Activated B cell treated with CpG ODN at 0.5 μM for 24 hours (primary cell): ENCODE measurements at regions not wholly inside any gene's neighbourhood (a gene's known extent, or its start where the extent isn't known, plus 50 kb on each side); places are given as distances from the start of the nearest gene placed in this dataset.
"Not testable (repeated sequence)": the region's sequence is repeated elsewhere in the genome, so short reads cannot be mapped to it uniquely, and the experiment has no call there.

ENCODE experiments used
- ATAC-seq: fragments of 200-7000 bp; cut with Tn5 transposase; one replicate; pipeline ENCODE4 v1.10.0; 2021; ENCODE audit warnings: low read depth, mild to moderate bottlenecking, moderate library complexity
- CTCF ChIA-PET: fragments of 350-600 bp; sonication (Branson Sonifier 250); formaldehyde crosslinking; loops from one replicate; lab custom pipeline; 2021; ENCODE audit warnings: antibody characterized with exemption; lab: Charles Lee
- POLR2A ChIA-PET: fragments of 350-600 bp; sonication (Branson Sonifier 250); formaldehyde crosslinking; loops from one replicate; lab custom pipeline; 2021; ENCODE audit warnings: antibody characterized with exemption; lab: Charles Lee
- DNase-seq: peaks from one replicate; pipeline ENCODE4 v3.0.0; 2022
- H3K27ac Mint-ChIP-seq: one replicate; pipeline ENCODE4 v1.8.0; 2020; ENCODE audit warnings: mixed read lengths
- H3K27me3 Mint-ChIP-seq: one replicate; pipeline ENCODE4 v1.8.0; 2021; ENCODE audit warnings: mixed read lengths
- H3K36me3 Mint-ChIP-seq: one replicate; pipeline ENCODE4 v1.8.0; 2021; ENCODE audit warnings: low read depth, mixed read lengths
- H3K4me1 Mint-ChIP-seq: one replicate; pipeline ENCODE4 v1.8.0; 2021; ENCODE audit warnings: mixed read lengths
- H3K4me3 Mint-ChIP-seq: one replicate; pipeline ENCODE4 v1.8.0; 2020; ENCODE audit warnings: mild to moderate bottlenecking, mixed read lengths
- H3K9me3 Mint-ChIP-seq: one replicate; pipeline ENCODE4 v1.8.0; 2020; ENCODE audit warnings: mixed read lengths
- CTCF ChIP-seq: fragments of 200-600 bp; IDR thresholded peaks from one replicate; pipeline ENCODE4 v1.8.0; 2022; ENCODE audit warnings: antibody characterized with exemption, mild to moderate bottlenecking
- intact Hi-C: fragments of 100-400 bp; cut with micrococcal nuclease; formaldehyde crosslinking; loops from one replicate; pipeline ENCODE4 v1.15.1; 2024

DNA sequence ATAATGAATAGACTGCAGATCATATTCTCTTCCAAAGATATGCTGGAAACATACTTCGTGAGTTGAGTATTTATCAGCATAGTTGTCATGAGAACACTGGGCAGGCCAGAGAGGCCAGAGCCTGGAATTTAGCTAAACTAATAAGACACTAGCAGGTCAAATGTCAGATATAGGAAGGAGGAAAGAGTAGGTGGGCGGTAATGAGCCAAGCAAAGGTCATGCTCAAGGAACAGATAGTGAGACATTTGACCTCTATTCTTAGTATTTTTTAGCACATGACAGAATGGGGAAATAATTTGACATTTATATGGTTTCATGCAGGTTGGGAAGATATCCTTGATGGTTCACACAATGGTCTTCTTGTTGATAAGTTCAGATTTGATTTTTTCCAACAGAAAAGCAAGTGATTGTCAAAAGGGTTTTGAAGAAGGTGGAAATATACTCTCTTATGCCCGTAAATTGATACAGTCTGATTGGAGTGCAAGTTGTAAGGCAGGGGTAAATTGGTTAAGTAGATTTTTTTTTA, 99.6 kb upstream of the GOLGA6L4 start:
- ATAC-seq, H3K36me3 Mint-ChIP-seq, H3K4me3 Mint-ChIP-seq, CTCF ChIA-PET, POLR2A ChIA-PET, H3K27me3 Mint-ChIP-seq, H3K4me1 Mint-ChIP-seq, DNase-seq, H3K27ac Mint-ChIP-seq, intact Hi-C loops, H3K9me3 Mint-ChIP-seq: not testable (repeated sequence)

DNA sequence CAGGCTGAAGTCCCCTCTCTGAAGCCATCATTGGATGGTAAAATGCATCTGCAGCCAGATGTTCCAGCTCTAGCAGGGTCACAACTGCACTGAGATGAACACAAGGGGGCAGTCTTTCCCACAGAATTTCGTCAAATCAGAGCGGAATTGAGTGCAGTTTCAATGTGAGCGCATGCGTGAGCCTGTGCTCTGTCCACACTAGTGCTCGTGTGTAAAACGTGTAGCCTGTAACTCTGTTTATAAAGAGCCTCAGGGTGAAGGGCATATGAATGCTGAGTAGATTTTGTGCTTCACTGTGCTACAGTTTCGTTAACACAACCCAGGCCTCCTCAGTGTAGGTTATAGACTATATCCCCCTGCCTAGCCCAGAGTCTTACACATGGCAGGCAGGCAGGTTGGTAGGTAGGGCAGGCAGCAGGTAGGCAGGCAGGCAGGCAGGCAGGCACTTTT, 92.7 kb upstream of the GOLGA6L4 start:
- ChIA-PET POLR2A (interaction anchor here (0.6 kb wide), 1 partner anchor 646 kb away, joined by 3 read pairs; no protein-coding TSS in a partner anchor), CTCF (no interaction called here)
- ATAC-seq (peak; percentile 91), DNase-seq (no peak)
- peaks cover 5% of the 10 kb centered on the region for H3K27me3 Mint-ChIP-seq
- no peak overlapping the region for H3K27ac Mint-ChIP-seq
- H3K4me3 Mint-ChIP-seq, result no peak overlapping the region
- H3K9me3 Mint-ChIP-seq, result no peaks in the 10 kb centered on the region
- TF ChIP-seq CTCF, result no peak
- intact Hi-C loops, result no loop called here
- no peaks in the 10 kb centered on the region for H3K36me3 Mint-ChIP-seq
- peaks cover 6% of the 10 kb centered on the region for H3K4me1 Mint-ChIP-seq

DNA sequence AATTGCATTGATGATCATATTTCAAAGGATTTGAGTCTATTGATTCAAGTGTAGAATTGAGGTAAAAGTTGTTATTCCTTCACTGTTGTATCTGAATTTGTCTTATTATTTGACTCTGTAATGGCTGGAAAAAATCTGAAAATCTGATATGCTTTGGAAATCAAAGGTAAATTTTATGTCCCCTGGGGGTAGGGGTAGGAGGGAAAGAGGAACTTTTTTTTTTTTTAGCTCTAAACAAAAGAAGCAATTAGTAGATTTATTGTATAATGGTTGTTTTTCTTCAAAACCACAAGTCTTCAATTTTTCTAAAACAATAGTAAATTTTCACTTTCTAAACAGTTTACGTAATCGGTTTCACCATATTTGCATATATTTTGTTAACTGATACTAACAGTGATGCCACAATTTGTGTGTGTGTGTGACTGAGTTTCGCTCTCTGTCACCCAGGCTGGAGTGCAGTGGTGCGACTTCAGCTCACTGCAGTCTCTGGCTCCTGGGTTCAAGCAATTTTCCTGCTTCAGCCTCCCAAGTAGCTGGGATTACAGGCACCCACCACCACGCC, 91.7 kb upstream of the GOLGA6L4 start:
- POLR2A ChIA-PET, result no interaction called here
- no peak for TF ChIP-seq CTCF
- Mint-ChIP-seq H3K27me3 (peaks cover 5% of the 10 kb centered on the region), H3K27ac (no peak overlapping the region), H3K9me3 (no peaks in the 10 kb centered on the region), H3K4me3 (no peak overlapping the region), H3K4me1 (peaks cover 6% of the 10 kb centered on the region), H3K36me3 (no peaks in the 10 kb centered on the region)
- intact Hi-C loops, result no loop called here
- CTCF ChIA-PET, result no interaction called here
- peak; percentile 35 for ATAC-seq
- no peak for DNase-seq

- intact Hi-C loops, result not testable (repeated sequence)
Observed at GRCh38 chr15:84144946-84145345, 90.6 kb upstream of the GOLGA6L4 start.

DNA sequence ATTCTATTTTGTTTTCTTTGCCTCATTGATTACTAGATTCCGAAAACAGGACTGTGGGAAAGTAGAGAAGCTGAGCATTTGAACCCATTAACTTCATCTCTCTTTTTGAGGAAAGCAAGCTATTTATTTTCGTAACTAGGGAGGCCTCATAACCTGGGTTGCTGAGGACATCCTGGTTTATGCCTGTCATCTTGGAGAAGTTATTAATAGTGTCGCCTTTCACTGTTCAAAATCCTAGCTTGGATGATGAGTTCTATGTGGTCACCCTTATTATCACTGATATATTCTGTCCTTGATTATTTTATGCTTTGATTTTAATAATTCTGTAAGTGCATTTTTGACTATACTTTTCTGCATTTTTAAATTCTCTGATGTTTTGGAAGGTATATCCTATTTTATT, 89.3 kb upstream of the GOLGA6L4 start:
- DNase-seq, H3K9me3 Mint-ChIP-seq, intact Hi-C loops, H3K27me3 Mint-ChIP-seq, H3K27ac Mint-ChIP-seq, H3K4me1 Mint-ChIP-seq, H3K36me3 Mint-ChIP-seq, POLR2A ChIA-PET, ATAC-seq, CTCF ChIA-PET, H3K4me3 Mint-ChIP-seq: not testable (repeated sequence)

More at GRCh38 chr15:84144946-84145345, 90.6 kb upstream of the GOLGA6L4 start:
- POLR2A ChIA-PET, H3K27ac Mint-ChIP-seq, ATAC-seq, H3K36me3 Mint-ChIP-seq, H3K4me3 Mint-ChIP-seq, H3K4me1 Mint-ChIP-seq, DNase-seq, CTCF ChIA-PET, H3K27me3 Mint-ChIP-seq, H3K9me3 Mint-ChIP-seq: not testable (repeated sequence)

DNA sequence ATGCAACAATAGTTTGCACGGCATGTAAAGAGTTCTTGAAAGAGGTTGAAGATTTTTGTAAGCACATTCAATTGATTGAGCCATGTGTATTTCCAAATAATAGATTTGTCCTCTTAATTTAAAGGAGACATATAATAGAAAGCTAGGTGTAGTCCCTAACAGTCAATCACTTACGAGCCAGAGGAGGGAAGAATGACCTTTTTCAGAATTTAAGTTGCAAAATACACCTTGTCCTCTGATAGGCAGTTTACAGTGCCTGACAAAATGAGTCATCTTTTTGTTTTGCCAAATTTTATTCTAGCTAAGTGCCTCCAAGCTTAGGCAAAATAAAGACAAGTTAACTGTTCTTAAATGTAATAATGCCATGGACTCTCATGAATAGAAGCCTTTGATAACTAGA, 88.3 kb upstream of the GOLGA6L4 start:
- DNase-seq, H3K27me3 Mint-ChIP-seq, H3K4me1 Mint-ChIP-seq, H3K27ac Mint-ChIP-seq, H3K36me3 Mint-ChIP-seq, POLR2A ChIA-PET, CTCF ChIA-PET, H3K9me3 Mint-ChIP-seq, intact Hi-C loops, ATAC-seq, H3K4me3 Mint-ChIP-seq: not testable (repeated sequence)

DNA sequence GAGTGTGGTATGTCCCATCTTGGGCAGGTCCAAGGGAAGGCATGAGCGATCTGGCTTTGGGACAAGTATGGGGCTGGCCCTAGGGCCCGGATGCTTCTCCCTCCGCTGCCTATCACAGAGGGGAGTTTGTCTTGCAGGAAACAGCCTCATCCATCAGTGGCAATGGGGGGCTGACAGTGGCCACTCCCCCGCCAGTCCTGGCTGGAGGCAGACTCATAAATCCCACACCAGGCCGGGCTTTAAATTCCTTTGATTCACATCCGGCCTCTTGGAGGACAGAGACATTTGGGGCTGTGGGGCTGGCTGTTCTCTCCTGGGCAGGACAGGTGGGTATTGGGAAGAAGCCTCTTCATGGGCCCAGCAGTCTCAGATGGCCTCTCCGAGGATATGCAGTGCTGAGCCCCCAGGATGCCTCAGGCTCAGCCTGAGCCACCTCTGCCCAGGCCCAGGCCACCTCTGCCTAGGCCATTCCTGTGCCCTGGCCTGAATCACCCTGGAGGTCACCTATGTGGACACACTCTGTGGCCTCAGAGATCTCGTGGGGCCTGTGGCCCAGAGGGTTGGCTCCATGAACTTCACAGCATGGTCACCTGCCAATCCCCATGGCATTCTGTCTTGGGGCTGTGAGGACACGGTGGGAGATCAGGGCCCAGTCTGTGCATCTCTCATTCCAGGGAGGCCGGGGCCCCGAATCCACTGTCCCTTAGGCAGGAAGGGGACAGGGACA, 84.2 kb upstream of the GOLGA6L4 start:
- ChIA-PET POLR2A (no interaction called here), CTCF (no interaction called here)
- no peak overlapping the region for H3K27ac Mint-ChIP-seq
- peaks cover 7% of the 10 kb centered on the region for H3K4me1 Mint-ChIP-seq
- DNase-seq, result no peak
- TF ChIP-seq CTCF, result no peak
- H3K4me3 Mint-ChIP-seq, result no peak overlapping the region
- no peak for ATAC-seq
- H3K36me3 Mint-ChIP-seq, result no peaks in the 10 kb centered on the region
- H3K27me3 Mint-ChIP-seq, result peaks cover 7% of the 10 kb centered on the region
- no peaks in the 10 kb centered on the region for H3K9me3 Mint-ChIP-seq
- intact Hi-C loops, result no loop called here

DNA sequence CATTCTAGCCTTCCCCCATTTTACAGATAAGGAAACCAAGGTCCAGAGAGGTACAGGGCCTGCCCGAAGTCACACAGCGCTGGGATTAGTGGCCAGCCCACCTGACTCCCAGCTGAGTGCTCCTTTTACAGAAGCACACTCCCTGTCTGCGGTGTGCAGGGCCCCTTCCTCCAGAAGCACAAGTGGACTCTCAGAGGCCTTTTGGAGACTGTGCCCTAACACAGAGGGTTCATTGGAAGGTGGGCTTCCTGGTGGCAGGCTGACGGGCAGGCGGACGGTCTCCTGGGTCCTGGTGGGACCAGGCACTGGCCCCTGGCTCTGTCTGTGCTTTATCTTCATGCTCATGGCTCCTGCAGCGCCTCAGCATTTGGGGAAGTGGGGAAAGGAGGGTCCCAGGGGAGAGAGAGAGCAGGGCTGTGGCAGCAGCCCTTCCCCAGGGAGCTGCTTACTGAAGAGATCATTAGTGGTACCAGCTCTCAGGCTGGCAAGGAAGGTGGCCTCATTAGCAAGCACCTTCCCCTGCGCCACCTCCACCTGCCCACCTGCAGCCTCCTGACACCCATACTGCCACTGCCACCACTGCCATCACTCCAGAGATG, 83.1 kb upstream of the GOLGA6L4 start:
- H3K4me1 Mint-ChIP-seq, POLR2A ChIA-PET, H3K27ac Mint-ChIP-seq, H3K36me3 Mint-ChIP-seq, H3K9me3 Mint-ChIP-seq, intact Hi-C loops, H3K4me3 Mint-ChIP-seq, H3K27me3 Mint-ChIP-seq, DNase-seq, CTCF ChIA-PET: not testable (repeated sequence)
- ATAC-seq, result peak; percentile 88

GRCh38 chr15:84153655-84154140, 81.9 kb upstream of the GOLGA6L4 start:
- H3K4me1 Mint-ChIP-seq, H3K27me3 Mint-ChIP-seq, DNase-seq, H3K9me3 Mint-ChIP-seq, H3K27ac Mint-ChIP-seq, CTCF ChIA-PET, H3K4me3 Mint-ChIP-seq, intact Hi-C loops, ATAC-seq, POLR2A ChIA-PET, H3K36me3 Mint-ChIP-seq: not testable (repeated sequence)
